SK-N-SH (cell line): ENCODE measurements at regions not wholly inside any gene's neighbourhood (a gene's known extent, or its start where the extent isn't known, plus 50 kb on each side); places are given as distances from the start of the nearest gene placed in this dataset.

Experiments
- CTCF ChIA-PET: fragments of 300-600, 350-600 bp; formaldehyde crosslinking; extraction: SDS; loops from one replicate; lab custom pipeline; 2021; lab: Yijun Ruan, JAX
- POLR2A ChIA-PET: fragments of 350-600 bp; sonication (Branson Sonifier 250); formaldehyde crosslinking; extraction: SDS; loops from one replicate; lab custom pipeline; 2020; ENCODE audit warnings: antibody characterized with exemption, inconsistent platforms; lab: Yijun Ruan, JAX
- DNase-seq: peaks from one replicate; pipeline ENCODE4 v3.0.0; 2012
- H2AFZ ChIP-seq: fragments of 200-600 bp; sonication (generic); 2 replicates; pipeline ENCODE4 v1.8.1; 2016; ENCODE audit warnings: antibody characterized with exemption, mild to moderate bottlenecking, low read depth
- H3F3A ChIP-seq: fragments of 200-600 bp; sonication (generic); replicated peaks from 2 replicates; pipeline ENCODE3; 2016; ENCODE audit warnings: antibody characterized with exemption, mild to moderate bottlenecking; ENCODE audit not compliant: insufficient read depth
- H3K27ac ChIP-seq, 2 experiments: fragments of 200-500 bp in 1 of 2; fragments of 200-600 bp in 1 of 2; sonication (Bioruptor generic) in 1 of 2; sonication (generic), shearing (Covaris generic) in 1 of 2; 2 replicates each; pipeline versions ENCODE4 v1.5.1 to v1.6.1; 2014 to 2016; ENCODE audit warnings: low read depth in 2 of 2, inconsistent platforms in 1 of 2, low read length in 1 of 2, mild to moderate bottlenecking in 1 of 2, mixed read lengths in 1 of 2
- H3K27me3 ChIP-seq: fragments of 200-600 bp; sonication (generic), shearing (Covaris generic); 2 replicates; pipeline ENCODE4 v1.6.1; 2016; ENCODE audit warnings: mixed run types; ENCODE audit not compliant: insufficient read depth
- H3K36me3 ChIP-seq, 2 experiments: fragments of 200-500 bp in 1 of 2; fragments of 200-600 bp in 1 of 2; sonication (Bioruptor generic) in 1 of 2; sonication (generic) in 1 of 2; replicated peaks in 1 of 2; 2 replicates each; pipeline versions ENCODE3 to v1.5.1; 2014 to 2016; ENCODE audit warnings: low read length in 1 of 2, mild to moderate bottlenecking in 1 of 2; ENCODE audit not compliant: insufficient read depth in 2 of 2, control insufficient read depth in 1 of 2
- H3K4me1 ChIP-seq, 2 experiments: fragments of 200-500 bp in 1 of 2; fragments of 200-600 bp in 1 of 2; sonication (Bioruptor generic) in 1 of 2; sonication (generic), shearing (Covaris generic) in 1 of 2; 2 replicates each; pipeline versions ENCODE4 v1.5.1 to v1.6.1; 2014 to 2016; ENCODE audit warnings: low read depth in 1 of 2, low read length in 1 of 2, mixed run types in 1 of 2; ENCODE audit not compliant: insufficient read depth in 2 of 2, control insufficient read depth in 1 of 2
- H3K4me2 ChIP-seq: fragments of 200-600 bp; sonication (generic), shearing (Covaris generic); 2 replicates; pipeline ENCODE4 v1.6.1; 2017; ENCODE audit warnings: mixed run types
- H3K4me3 ChIP-seq, 2 experiments: fragments of 200-500 bp in 1 of 2; fragments of 200-600 bp in 1 of 2; sonication (Bioruptor generic) in 1 of 2; sonication (generic), shearing (Covaris generic) in 1 of 2; 2 replicates each; pipeline versions ENCODE4 v1.5.1 to v1.8.1; 2014 to 2016; ENCODE audit warnings: low read depth in 2 of 2, inconsistent platforms in 1 of 2, low read length in 1 of 2, mild to moderate bottlenecking in 1 of 2, mixed read lengths in 1 of 2, moderate library complexity in 1 of 2
- H3K79me2 ChIP-seq: fragments of 200-600 bp; sonication (generic); 2 replicates; pipeline ENCODE4 v1.8.1; 2017; ENCODE audit warnings: mild to moderate bottlenecking; ENCODE audit not compliant: insufficient read depth
- H3K9ac ChIP-seq: fragments of 200-600 bp; sonication (generic); 2 replicates; pipeline ENCODE4 v1.6.1; 2017; ENCODE audit warnings: mixed run types
- H3K9me2 ChIP-seq: fragments of 200-600 bp; sonication (generic); 2 replicates; pipeline ENCODE4 v1.6.1; 2017; ENCODE audit warnings: mixed run types
- H3K9me3 ChIP-seq: fragments of 200-600 bp; sonication (generic); 2 replicates; pipeline ENCODE4 v1.6.1; 2017; ENCODE audit warnings: mixed run types, mild to moderate bottlenecking, moderate library complexity
- H4K20me1 ChIP-seq: fragments of 200-600 bp; sonication (generic); 2 replicates; pipeline ENCODE4 v1.6.1; 2017; ENCODE audit warnings: mild to moderate bottlenecking, mixed run types; ENCODE audit not compliant: insufficient read depth
- CHD2 ChIP-seq: fragments of 150-350 bp; IDR thresholded peaks from 2 replicates; pipeline ENCODE4 v1.6.1; 2018; ENCODE audit warnings: low read length; ENCODE audit not compliant: partially characterized antibody
- CTCF ChIP-seq: fragments of 200-600 bp; sonication (generic); IDR thresholded peaks from 2 replicates; pipeline ENCODE4 v1.6.1; 2017; ENCODE audit warnings: antibody characterized with exemption, mild to moderate bottlenecking, moderate library complexity
- ELF1 ChIP-seq: IDR thresholded peaks from 2 replicates; pipeline ENCODE4 v1.4.0; 2012
- EP300 ChIP-seq, 2 experiments: IDR thresholded peaks; 2 replicates each; pipeline versions ENCODE4 v1.4.0 to v1.6.1; 2012; ENCODE audit warnings: borderline replicate concordance in 1 of 2, low read depth in 1 of 2, low read length in 1 of 2
- FOSL2 ChIP-seq: IDR thresholded peaks from 2 replicates; pipeline ENCODE4 v1.4.0; 2012; ENCODE audit warnings: low read depth, mild to moderate bottlenecking, moderate library complexity, borderline replicate concordance
- FOXJ3 ChIP-seq: sonication (generic); formaldehyde crosslinking; IDR thresholded peaks from 2 replicates; pipeline ENCODE4 v1.5.1; 2020; ENCODE audit warnings: mild to moderate bottlenecking, missing genetic modification reagents
- GABPA ChIP-seq: IDR thresholded peaks from 2 replicates; pipeline ENCODE4 v1.4.0; 2012; ENCODE audit warnings: low read depth, mild to moderate bottlenecking
- IRF3 ChIP-seq: fragments of 150-350 bp; IDR thresholded peaks from 2 replicates; pipeline ENCODE4 v1.6.1; 2016; ENCODE audit warnings: mild to moderate bottlenecking, low read depth, low read length
- MAX ChIP-seq: IDR thresholded peaks from 2 replicates; pipeline ENCODE4 v1.4.0; 2012; ENCODE audit warnings: low read depth
- MXI1 ChIP-seq: IDR thresholded peaks from 2 replicates; pipeline ENCODE4 v1.6.1; 2012; ENCODE audit warnings: mild to moderate bottlenecking, low read depth, low read length, improper control_type of control experiment
- NFIC ChIP-seq: IDR thresholded peaks from 2 replicates; pipeline ENCODE4 v1.4.0; 2012; ENCODE audit warnings: borderline replicate concordance
- NRF1 ChIP-seq: IDR thresholded peaks from 2 replicates; pipeline ENCODE4 v1.6.1; 2012; ENCODE audit warnings: low read depth, mild to moderate bottlenecking, low read length
- PBX3 ChIP-seq: IDR thresholded peaks from 2 replicates; pipeline ENCODE4; 2012
- RCOR1 ChIP-seq: fragments of 150-350 bp; IDR thresholded peaks from 2 replicates; pipeline ENCODE4 v1.6.1; 2017; ENCODE audit warnings: antibody characterized with exemption, low read length
- REST ChIP-seq: IDR thresholded peaks from 2 replicates; pipeline ENCODE4 v1.6.1; 2012; ENCODE audit warnings: mild to moderate bottlenecking, low read depth, low read length, moderate library complexity
- SMC3 ChIP-seq: IDR thresholded peaks from 2 replicates; pipeline ENCODE4 v1.6.1; 2012; ENCODE audit warnings: low read depth, low read length, improper control_type of control experiment
- TAF1 ChIP-seq: IDR thresholded peaks from 2 replicates; pipeline ENCODE4 v1.6.1; 2012; ENCODE audit warnings: low read depth, mild to moderate bottlenecking, low read length, moderate library complexity, borderline replicate concordance
- USF2 ChIP-seq: fragments of 150-350 bp; IDR thresholded peaks from 2 replicates; pipeline ENCODE4 v1.6.1; 2017; ENCODE audit warnings: antibody characterized with exemption, low read length, low read depth, borderline replicate concordance
- WGBS: methylation state at CpG from one replicate; pipeline ENCODE4 v1.1.6; 2017; ENCODE audit warnings: low lambda C conversion rate; 5-methylcytosine and 5-hydroxymethylcytosine counted together

GRCh38 chr4:189815404-189816192 is 125.1 kb upstream of the FRG1 start:
- 57% methylated on average over 4 of the region's 4 CpGs for WGBS
- no peak for DNase-seq
- no peak overlapping the region for H3K9ac ChIP-seq
- no peaks in the 10 kb centered on the region for H3K9me3 ChIP-seq
- no peaks in the 10 kb centered on the region for H3K36me3 ChIP-seq
- no peak overlapping the region for H3K4me3 ChIP-seq
- H3K4me1 ChIP-seq: no peaks in the 10 kb centered on the region
- no peaks in the 10 kb centered on the region for H3F3A ChIP-seq
- no peak overlapping the region for H3K4me2 ChIP-seq
- TF ChIP-seq RCOR1: no peak
- no peak for TF ChIP-seq TAF1
- TF ChIP-seq MXI1: no peak
- no peak for TF ChIP-seq NRF1
- no peak for TF ChIP-seq NFIC
- no peak for TF ChIP-seq SMC3
- TF ChIP-seq FOSL2: no peak
- no peak for TF ChIP-seq ELF1
- no peak for TF ChIP-seq GABPA
- no peak for TF ChIP-seq REST
- no peak for TF ChIP-seq CHD2
- TF ChIP-seq IRF3: no peak
- TF ChIP-seq PBX3: no peak
- no peak for TF ChIP-seq FOXJ3 (CRISPR knock-in tag)
- no peak for TF ChIP-seq USF2
- no peak for TF ChIP-seq EP300 (IDR thresholded peaks at IDR 0.05; ENCODE audit: borderline replicate concordance in 1 of 2, low read depth in 1 of 2, low read length in 1 of 2)
- no peak for TF ChIP-seq CTCF
- no peak for TF ChIP-seq MAX
- CTCF ChIA-PET: interaction anchor here (1.5 kb wide), 1 partner anchor 23 kb away, joined by 3 read pairs; no protein-coding TSS in a partner anchor
- H2AFZ ChIP-seq: no peak overlapping the region
- H4K20me1 ChIP-seq: no peaks in the 10 kb centered on the region
- H3K79me2 ChIP-seq: no peaks in the 10 kb centered on the region
- POLR2A ChIA-PET: no interaction called here
- no peaks in the 10 kb centered on the region for H3K9me2 ChIP-seq
- no peaks in the 10 kb centered on the region for H3K27me3 ChIP-seq
- H3K27ac ChIP-seq: no peak overlapping the region
